DOHH2 (cell line): ENCODE measurements at regions not wholly inside any gene's neighbourhood (a gene's known extent, or its start where the extent isn't known, plus 50 kb on each side); places are given as distances from the start of the nearest gene placed in this dataset.

Experiments used
- H3F3A ChIP-seq: fragments of 200-600 bp; sonication (generic), shearing (Covaris generic); 2 replicates; pipeline ENCODE4 v1.6.0; 2016; ENCODE audit warnings: antibody characterized with exemption, mild to moderate bottlenecking; ENCODE audit not compliant: control insufficient read depth, insufficient read depth
- H3K27ac ChIP-seq: fragments of 200-600 bp; sonication (generic); 2 replicates; pipeline ENCODE4 v1.5.1; 2014; ENCODE audit warnings: low read depth, mild to moderate bottlenecking, low read length, moderate library complexity
- H3K27me3 ChIP-seq: fragments of 200-600 bp; sonication (generic); 2 replicates; pipeline ENCODE4 v1.6.1; 2014; ENCODE audit warnings: mild to moderate bottlenecking, low read length, mixed read lengths; ENCODE audit not compliant: control insufficient read depth
- H3K36me3 ChIP-seq: fragments of 200-600 bp; sonication (generic); 2 replicates; pipeline ENCODE4 v1.6.1; 2014; ENCODE audit warnings: mild to moderate bottlenecking, low read length, moderate library complexity, mixed read lengths; ENCODE audit not compliant: control insufficient read depth
- H3K4me1 ChIP-seq: fragments of 200-600 bp; sonication (generic); 2 replicates; pipeline ENCODE4 v1.6.1; 2014; ENCODE audit warnings: mild to moderate bottlenecking, low read length, mixed read lengths; ENCODE audit not compliant: control insufficient read depth
- H3K4me2 ChIP-seq: fragments of 200-600 bp; sonication (generic); 2 replicates; pipeline ENCODE4 v1.6.0; 2014; ENCODE audit warnings: mild to moderate bottlenecking, low read length, moderate library complexity
- H3K4me3 ChIP-seq: fragments of 200-600 bp; sonication (generic); 2 replicates; pipeline ENCODE4 v1.5.1; 2014; ENCODE audit warnings: mild to moderate bottlenecking, low read length, mixed read lengths
- H3K79me2 ChIP-seq: fragments of 200-600 bp; sonication (generic); 2 replicates; pipeline ENCODE4 v1.6.1; 2014; ENCODE audit warnings: mild to moderate bottlenecking, low read length, mixed read lengths; ENCODE audit not compliant: control insufficient read depth
- H3K9me2 ChIP-seq: fragments of 200-600 bp; sonication (generic); replicated peaks from 2 replicates; pipeline ENCODE4 v1.6.1; 2014; ENCODE audit warnings: mild to moderate bottlenecking, low read length, mixed read lengths; ENCODE audit not compliant: control insufficient read depth
- H3K9me3 ChIP-seq: fragments of 200-600 bp; sonication (generic); 2 replicates; pipeline ENCODE4 v1.6.1; 2014; ENCODE audit warnings: antibody characterized with exemption, low read length, mixed read lengths; ENCODE audit not compliant: control insufficient read depth, insufficient read depth
- H4K20me1 ChIP-seq: fragments of 200-600 bp; sonication (generic); 2 replicates; pipeline ENCODE4 v1.6.0; 2014; ENCODE audit warnings: low read depth, mild to moderate bottlenecking, antibody characterized with exemption, low read length, moderate library complexity; ENCODE audit not compliant: control insufficient read depth, insufficient read depth
- EZH2phosphoT487 ChIP-seq: fragments of 200-600 bp; sonication (generic); IDR thresholded peaks from 2 replicates; pipeline ENCODE4 v1.6.1; 2017; ENCODE audit warnings: borderline replicate concordance, mild to moderate bottlenecking, antibody characterized with exemption, low read length, moderate library complexity, mixed read lengths
- TF ChIP-seq, protein P1 (sequence below): fragments of 200-600 bp; sonication (generic); IDR thresholded peaks from one replicate; pipeline ENCODE4 v1.5.1; 2014; ENCODE audit warnings: antibody characterized with exemption, mild to moderate bottlenecking, low read depth, low read length; ENCODE audit not compliant: poor library complexity, severe bottlenecking

DNA sequence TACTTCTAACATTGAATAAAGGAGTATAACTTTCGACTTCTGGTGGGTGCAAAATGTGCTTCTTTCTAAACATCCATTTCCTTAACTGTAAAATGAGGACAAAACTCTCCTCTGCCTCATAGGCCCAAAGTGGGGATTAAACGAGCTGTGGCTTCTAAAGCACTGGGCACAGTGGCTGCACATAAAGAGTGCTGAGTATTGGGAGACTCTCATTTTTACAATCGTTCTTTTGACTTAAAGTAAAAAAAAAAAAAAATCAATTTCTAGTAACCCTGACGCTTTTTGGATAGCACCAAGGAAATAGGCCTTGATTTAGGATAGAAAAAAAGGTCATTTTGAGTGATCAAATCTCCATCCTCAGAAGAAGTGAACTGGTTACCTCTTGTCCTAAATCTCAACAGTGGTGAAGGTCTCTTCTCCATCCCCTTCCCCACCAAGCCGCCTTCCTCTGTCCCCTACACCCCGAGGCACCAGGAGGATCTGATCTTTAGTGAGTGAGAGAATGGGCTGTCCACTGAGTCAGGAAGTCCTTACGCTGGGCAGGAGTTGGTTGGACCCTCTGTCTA, 161.6 kb downstream of the DDX1 start:
- H3K79me2 ChIP-seq: no peaks in the 10 kb centered on the region
- H4K20me1 ChIP-seq: no peaks in the 10 kb centered on the region
- no peaks in the 10 kb centered on the region for H3K9me2 ChIP-seq
- H3K4me2 ChIP-seq: no peak overlapping the region
- no peak for TF ChIP-seq EZH2phosphoT487
- TF ChIP-seq, protein P1, sequence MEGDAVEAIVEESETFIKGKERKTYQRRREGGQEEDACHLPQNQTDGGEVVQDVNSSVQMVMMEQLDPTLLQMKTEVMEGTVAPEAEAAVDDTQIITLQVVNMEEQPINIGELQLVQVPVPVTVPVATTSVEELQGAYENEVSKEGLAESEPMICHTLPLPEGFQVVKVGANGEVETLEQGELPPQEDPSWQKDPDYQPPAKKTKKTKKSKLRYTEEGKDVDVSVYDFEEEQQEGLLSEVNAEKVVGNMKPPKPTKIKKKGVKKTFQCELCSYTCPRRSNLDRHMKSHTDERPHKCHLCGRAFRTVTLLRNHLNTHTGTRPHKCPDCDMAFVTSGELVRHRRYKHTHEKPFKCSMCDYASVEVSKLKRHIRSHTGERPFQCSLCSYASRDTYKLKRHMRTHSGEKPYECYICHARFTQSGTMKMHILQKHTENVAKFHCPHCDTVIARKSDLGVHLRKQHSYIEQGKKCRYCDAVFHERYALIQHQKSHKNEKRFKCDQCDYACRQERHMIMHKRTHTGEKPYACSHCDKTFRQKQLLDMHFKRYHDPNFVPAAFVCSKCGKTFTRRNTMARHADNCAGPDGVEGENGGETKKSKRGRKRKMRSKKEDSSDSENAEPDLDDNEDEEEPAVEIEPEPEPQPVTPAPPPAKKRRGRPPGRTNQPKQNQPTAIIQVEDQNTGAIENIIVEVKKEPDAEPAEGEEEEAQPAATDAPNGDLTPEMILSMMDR: no peak
- H3K27me3 ChIP-seq: no peaks in the 10 kb centered on the region; the same call in 1 of the 2 replicates
- no peaks in the 10 kb centered on the region for H3K36me3 ChIP-seq
- H3K4me3 ChIP-seq: no peak overlapping the region
- no peaks in the 10 kb centered on the region for H3F3A ChIP-seq
- H3K4me1 ChIP-seq: no peaks in the 10 kb centered on the region
- no peak overlapping the region for H3K27ac ChIP-seq
- H3K9me3 ChIP-seq: no peaks in the 10 kb centered on the region

DNA sequence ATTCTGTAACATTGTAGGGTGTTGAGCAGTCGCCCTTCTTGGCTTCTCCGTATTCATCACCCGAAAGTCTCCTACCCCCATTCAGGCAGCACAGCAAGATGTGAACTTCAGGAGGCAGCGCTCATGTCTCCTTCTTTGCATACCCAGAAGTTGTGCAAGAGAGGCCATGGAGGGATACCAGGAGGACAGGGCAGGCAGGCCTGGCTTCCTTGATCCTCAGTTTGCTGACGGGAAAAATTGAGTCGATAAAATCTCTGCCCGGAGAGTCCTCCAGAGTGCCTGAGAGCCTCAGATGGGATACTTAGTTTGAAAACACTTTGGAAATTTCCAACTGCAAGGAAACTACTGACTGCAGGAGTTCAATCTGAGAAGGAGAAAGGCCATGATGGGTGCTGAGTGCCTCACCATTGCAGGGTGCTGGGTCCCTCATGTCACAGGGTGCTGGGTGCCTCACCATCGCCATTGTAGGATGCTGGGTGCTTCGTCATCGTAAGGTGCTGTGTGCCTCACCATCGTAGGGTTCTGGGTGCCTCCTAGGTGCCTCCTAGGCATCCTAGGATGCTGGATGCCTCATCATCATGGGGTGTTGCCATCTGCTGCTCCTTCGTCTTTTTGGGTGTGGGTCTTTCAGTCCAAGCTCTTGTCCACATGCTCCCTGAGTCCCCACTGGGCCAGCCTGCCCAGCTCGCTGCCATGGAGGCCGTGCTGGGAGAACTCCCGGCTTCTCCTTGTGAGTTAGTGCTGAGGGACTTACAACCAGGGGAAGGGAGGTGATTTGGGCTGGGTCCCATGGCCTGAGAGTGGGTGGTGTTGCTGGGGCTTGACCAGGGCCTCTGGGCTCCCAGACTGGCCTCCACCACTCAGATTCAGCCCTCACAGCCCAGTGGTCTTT, 162.4 kb downstream of the DDX1 start:
- no peak for TF ChIP-seq EZH2phosphoT487
- TF ChIP-seq, protein P1: no peak
- Histone ChIP-seq H3K4me2 (no peak overlapping the region), H3K9me3 (no peaks in the 10 kb centered on the region), H3K27me3 (no peaks in the 10 kb centered on the region; the same call in 1 of the 2 replicates), H3K9me2 (no peaks in the 10 kb centered on the region), H3K36me3 (no peaks in the 10 kb centered on the region), H3K27ac (no peak overlapping the region), H3K4me1 (no peaks in the 10 kb centered on the region), H3F3A (no peaks in the 10 kb centered on the region), H4K20me1 (no peaks in the 10 kb centered on the region), H3K4me3 (no peak overlapping the region), H3K79me2 (no peaks in the 10 kb centered on the region)

DNA sequence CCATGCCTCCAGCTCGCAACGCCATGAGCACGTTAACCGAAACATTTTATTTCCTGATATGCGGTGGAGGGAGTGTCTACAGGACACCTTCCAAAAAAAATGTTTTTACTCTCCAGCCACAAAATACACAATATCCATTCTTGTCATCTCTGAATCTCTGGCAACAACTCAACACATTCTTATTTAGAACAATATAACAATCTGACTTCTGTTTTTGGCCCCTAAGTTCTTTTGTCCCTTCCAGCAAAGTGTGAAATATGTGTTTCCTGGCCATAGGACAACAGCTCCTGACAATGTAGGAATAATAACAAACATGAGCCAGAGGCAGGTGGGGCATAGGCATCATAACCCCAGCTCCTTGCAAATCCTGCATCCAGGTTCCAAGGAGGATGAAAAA, 163.0 kb downstream of the DDX1 start:
- TF ChIP-seq EZH2phosphoT487: no peak
- TF ChIP-seq, protein P1: no peak
- no peaks in the 10 kb centered on the region for H3K9me3 ChIP-seq
- no peaks in the 10 kb centered on the region for H4K20me1 ChIP-seq
- H3K27ac ChIP-seq: no peak overlapping the region
- no peak overlapping the region for H3K4me3 ChIP-seq
- no peaks in the 10 kb centered on the region for H3K79me2 ChIP-seq
- no peaks in the 10 kb centered on the region; the same call in 1 of the 2 replicates for H3K27me3 ChIP-seq
- no peaks in the 10 kb centered on the region for H3K9me2 ChIP-seq
- H3K4me1 ChIP-seq: no peaks in the 10 kb centered on the region
- H3K4me2 ChIP-seq: no peak overlapping the region
- no peaks in the 10 kb centered on the region for H3F3A ChIP-seq
- no peaks in the 10 kb centered on the region for H3K36me3 ChIP-seq
